LNCaP clone FGC (cell line): ENCODE measurements at regions not wholly inside any gene's neighbourhood (a gene's known extent, or its start where the extent isn't known, plus 50 kb on each side); places are given as distances from the start of the nearest gene placed in this dataset.
"Not testable (repeated sequence)": the region's sequence is repeated elsewhere in the genome, so short reads cannot be mapped to it uniquely, and the experiment has no call there.

Experiments
- DNase-seq: peaks from one replicate; pipeline ENCODE4 v3.0.0-alpha.2; 2011; ENCODE audit warnings: low read depth
- H3K4me3 ChIP-seq: 2 replicates; pipeline ENCODE4 v1.5.1; 2011; ENCODE audit warnings: mild to moderate bottlenecking, low read depth, low read length, control low read depth
- TF ChIP-seq, protein P1 (sequence below): IDR thresholded peaks from 2 replicates; pipeline ENCODE4 v1.5.1; 2012; ENCODE audit warnings: mild to moderate bottlenecking; ENCODE audit not compliant: control insufficient read depth, insufficient read depth; ENCODE audit errors: extremely low read depth

DNA sequence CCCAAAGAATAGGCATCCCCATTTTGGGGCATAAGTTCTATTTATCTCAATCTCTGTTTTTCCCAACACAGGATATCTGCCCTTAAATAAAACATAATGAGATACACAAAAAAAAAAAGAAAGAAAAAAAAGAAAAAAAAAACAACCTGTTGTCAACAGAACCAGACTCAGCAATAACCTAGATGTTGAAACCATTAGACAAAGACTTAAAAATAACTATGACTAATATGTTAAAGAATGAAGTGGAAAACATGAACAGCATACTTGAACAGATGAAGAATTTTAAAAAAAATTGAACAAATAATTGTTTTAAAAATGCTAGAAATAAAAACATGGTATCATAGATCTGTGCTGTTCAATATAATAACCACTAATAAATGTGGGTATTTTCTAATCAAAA, 93.4 kb upstream of the RXFP1 start:
- no peak overlapping the region for H3K4me3 ChIP-seq
- no peak for DNase-seq
- TF ChIP-seq, protein P1, sequence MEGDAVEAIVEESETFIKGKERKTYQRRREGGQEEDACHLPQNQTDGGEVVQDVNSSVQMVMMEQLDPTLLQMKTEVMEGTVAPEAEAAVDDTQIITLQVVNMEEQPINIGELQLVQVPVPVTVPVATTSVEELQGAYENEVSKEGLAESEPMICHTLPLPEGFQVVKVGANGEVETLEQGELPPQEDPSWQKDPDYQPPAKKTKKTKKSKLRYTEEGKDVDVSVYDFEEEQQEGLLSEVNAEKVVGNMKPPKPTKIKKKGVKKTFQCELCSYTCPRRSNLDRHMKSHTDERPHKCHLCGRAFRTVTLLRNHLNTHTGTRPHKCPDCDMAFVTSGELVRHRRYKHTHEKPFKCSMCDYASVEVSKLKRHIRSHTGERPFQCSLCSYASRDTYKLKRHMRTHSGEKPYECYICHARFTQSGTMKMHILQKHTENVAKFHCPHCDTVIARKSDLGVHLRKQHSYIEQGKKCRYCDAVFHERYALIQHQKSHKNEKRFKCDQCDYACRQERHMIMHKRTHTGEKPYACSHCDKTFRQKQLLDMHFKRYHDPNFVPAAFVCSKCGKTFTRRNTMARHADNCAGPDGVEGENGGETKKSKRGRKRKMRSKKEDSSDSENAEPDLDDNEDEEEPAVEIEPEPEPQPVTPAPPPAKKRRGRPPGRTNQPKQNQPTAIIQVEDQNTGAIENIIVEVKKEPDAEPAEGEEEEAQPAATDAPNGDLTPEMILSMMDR, result no peak

DNA sequence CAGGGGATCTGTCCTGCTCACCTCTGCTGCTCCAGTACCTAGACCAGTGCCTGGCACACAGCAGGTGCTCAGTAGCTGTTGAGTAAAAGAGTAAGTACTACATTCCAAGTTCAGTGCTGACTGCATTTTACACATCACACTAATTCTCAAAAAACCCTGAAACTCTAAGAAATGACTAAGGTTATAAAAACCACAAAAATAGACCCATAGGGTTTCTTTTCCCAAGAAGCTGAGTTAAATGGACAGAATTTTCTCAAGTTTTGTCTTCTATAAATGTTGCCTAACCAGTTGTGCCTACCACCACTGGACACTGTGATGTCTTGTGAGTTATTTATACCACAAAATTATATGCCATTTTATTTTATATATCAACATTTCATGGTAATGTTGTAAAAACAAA, 78.9 kb upstream of the RXFP1 start:
- H3K4me3 ChIP-seq, result no peak overlapping the region
- DNase-seq, result no peak
- TF ChIP-seq, protein P1, result no peak

GRCh38 chr4:158443731-158444130, 78.0 kb upstream of the RXFP1 start:
- no peak for DNase-seq
- no peak overlapping the region for H3K4me3 ChIP-seq
- TF ChIP-seq, protein P1, result no peak

DNA sequence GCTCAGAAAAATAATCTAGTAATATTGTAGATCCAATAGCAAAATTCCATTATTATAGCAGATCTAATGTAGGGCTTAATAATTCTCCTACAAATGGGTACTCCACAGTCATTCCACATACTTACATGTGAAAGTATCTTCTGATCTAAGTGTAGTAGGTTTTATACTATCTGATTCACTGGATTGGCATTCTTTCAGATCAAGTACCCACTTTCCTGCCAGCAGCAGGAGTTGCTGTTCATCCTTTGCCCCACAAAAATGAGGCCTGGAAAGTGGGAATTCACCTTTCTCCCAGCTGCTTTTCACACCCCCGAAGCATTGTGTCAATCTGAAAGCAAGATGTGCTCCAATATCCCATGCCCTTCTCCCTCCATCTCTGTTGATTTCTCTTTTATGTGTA, 77.1 kb upstream of the RXFP1 start:
- H3K4me3 ChIP-seq, result no peak overlapping the region
- TF ChIP-seq, protein P1, result no peak
- no peak for DNase-seq

DNA sequence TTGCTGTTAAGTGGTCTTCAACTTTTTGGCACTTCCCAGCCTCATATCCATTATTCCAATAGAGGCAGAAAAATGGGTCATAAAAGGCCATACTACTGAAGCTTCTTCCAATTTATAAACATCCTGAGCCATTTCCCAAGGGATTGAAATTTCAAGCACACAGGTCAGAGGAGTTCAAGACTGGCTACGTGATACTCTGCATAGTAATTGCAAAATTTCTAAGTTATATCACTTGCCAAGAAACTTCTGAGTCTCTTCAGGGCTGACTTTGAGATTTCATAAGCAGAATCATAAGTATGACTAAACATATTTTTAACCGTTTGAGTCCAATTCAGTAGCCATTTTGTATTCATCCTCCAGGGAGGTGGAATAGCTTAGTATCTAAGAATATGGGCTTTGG, 75.6 kb upstream of the RXFP1 start:
- H3K4me3 ChIP-seq, result no peak overlapping the region
- TF ChIP-seq, protein P1, result no peak
- no peak for DNase-seq

- DNase-seq, result no peak
These were observed 70.9 kb upstream of the RXFP1 start for GRCh38 chr4:158450741-158451140.

DNA sequence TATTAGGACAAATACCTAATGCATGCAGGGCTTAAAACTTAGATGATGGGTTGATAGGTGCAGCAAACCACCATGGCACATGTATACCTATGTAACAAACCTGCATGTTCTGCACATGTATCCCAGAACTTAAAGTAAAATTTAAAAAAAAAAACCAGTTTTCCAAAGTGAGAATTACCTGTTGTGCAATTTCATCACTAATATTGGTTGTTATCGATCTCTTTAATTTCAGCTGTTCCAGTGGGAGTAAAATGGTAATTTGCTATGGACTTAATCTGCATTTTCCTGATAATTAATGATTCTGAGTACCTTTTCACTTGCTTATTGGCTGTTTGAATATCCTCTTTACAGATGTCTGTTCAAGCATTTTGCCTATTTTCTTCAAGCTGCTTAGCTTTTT, 69.6 kb upstream of the RXFP1 start:
- H3K4me3 ChIP-seq, DNase-seq: not testable (repeated sequence)

More at GRCh38 chr4:158450741-158451140, 70.9 kb upstream of the RXFP1 start:
- no peak overlapping the region for H3K4me3 ChIP-seq
- TF ChIP-seq, protein P1, result no peak
